Left colon (tissue), 2 donors: ENCODE measurements at regions not wholly inside any gene's neighbourhood (a gene's known extent, or its start where the extent isn't known, plus 50 kb on each side); places are given as distances from the start of the nearest gene placed in this dataset.
"Not testable (repeated sequence)": the region's sequence is repeated elsewhere in the genome, so short reads cannot be mapped to it uniquely, and the experiment has no call there.

Source experiments
- ATAC-seq: fragments of 200-7000 bp; cut with Tn5 transposase; one replicate; pipeline ENCODE4 v1.9.1; 2020; ENCODE audit warnings: mild to moderate bottlenecking, moderate library complexity
- DNase-seq, 2 donors: peaks; one replicate each; pipeline ENCODE4 v3.0.0-alpha.2; 2020
- intact Hi-C, 2 donors: fragments of 100-400 bp; cut with DNase I in 1 of 2; cut with micrococcal nuclease in 1 of 2; formaldehyde crosslinking; loops; one replicate each; pipeline versions ENCODE4 v1.11.2 to v1.14.0; 2022; cut with DNase I, micrococcal nuclease
- donor health status: DM: no; HTN: no; CAD: no.
- donor health status: DM: yes; HTN: yes; CAD: no.

DNA sequence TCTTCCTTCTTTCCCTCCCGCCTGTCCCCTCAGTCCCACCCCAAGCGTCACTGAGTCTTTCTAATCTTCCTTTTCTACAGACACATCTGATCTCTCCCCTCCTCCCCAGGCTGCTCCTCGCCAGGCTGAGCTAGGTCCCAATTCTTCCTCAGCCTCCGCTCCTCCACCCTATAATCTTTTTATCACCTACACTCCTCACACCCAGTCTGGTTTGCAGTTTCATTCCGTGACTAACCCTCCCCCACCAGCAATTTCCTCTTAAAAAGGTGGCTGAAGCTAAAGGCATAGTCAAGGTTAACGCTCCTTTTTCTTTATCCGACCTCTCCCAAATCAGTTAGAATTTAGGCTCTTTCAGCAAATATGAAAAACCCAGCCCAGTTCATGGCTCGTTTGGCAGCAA lies 325.8 kb downstream of the PCDH20 start:
- intact Hi-C loops, DNase-seq, ATAC-seq: not testable (repeated sequence)

GRCh38 chr13:61086087-61086486 lies 329.6 kb downstream of the PCDH20 start:
- DNase-seq, result no peak
- intact Hi-C loops, result no loop called here
- no peak for ATAC-seq

GRCh38 chr13:61084988-61085387 lies 330.7 kb downstream of the PCDH20 start:
- DNase-seq (no peak), ATAC-seq (no peak)
- intact Hi-C loops, result no loop called here

DNA sequence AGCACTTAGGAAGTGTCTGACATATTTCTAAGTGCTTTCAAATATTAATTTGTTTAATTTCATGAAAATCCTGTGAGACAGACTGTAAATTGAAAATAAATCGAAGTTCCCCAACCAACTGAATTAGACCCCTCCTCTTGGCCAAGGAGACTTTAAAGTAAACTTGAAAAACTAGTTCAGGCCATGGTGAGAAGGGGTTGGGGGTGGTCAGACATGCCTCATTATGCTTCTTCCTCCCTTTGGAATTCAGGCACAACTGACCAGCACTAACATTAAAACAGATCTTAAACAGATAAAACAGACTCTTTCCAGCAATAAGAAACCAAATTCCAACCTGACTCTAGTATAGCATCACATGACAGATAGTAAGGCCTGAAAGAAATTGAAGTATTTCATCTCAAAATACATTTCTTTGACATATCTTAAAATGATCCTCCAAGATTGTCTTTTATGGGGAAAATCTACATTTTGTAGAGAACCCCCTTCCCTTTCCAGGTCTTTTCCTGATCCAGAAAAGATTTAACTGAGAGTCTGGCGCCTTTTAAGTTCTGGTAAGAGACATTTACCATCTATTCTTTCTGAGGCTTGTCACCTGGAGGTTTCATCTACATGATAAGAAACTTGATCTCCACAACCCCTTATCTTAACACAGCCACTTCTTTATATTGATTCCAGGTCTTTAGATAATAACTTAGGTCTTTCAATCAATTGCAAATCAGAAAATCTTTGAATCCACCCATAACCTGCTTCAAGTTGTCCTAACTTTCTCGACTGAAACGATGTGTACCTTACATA lies 336.5 kb downstream of the PCDH20 start:
- DNase-seq (no peak), ATAC-seq (no peak)
- intact Hi-C loops, result no loop called here

DNA sequence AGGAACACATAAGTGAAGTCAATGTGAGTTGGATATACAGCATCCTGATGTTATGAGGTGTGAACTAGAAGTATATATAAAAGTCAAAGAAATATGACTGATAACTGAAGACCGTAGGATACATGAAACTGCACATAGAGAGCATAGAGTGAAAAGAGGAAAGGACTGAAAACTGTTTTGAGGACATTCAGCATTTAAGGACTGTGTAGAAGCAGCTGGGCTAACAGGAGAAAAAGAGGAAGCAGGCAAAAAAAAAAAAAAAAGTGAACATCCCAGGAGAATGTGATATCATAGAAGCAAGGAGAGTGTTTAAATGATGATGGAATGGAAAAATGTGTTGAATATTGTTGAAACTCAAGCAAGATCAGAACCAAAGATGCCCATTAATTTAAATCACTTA lies 363.5 kb downstream of the PCDH20 start:
- intact Hi-C loops, result no loop called here
- no peak for DNase-seq
- ATAC-seq, result no peak

DNA sequence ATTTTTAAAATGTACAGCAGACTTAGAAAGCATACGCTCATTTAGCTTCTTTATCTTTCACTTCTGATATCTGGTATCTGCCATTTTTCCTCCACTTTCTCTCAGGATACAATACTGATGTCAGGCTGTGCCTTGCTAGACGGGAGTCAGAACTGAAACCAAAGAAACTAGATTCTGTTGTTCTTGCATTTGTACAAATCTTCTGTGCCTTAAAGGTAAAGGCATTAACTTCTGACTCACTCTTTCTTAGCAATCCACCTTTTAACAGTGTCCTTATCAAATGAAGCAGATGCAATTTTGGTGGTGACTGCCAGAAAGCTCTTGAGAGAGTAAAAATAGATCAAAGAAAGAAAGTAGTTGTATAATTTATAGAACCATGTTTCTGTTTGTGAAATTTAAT lies 370.4 kb downstream of the PCDH20 start:
- DNase-seq (no peak), ATAC-seq (no peak)
- intact Hi-C loops, result no loop called here

GRCh38 chr13:61040181-61040580 lies 375.5 kb downstream of the PCDH20 start:
- ATAC-seq, result no peak
- DNase-seq, result no peak
- intact Hi-C loops, result no loop called here

- DNase-seq, result no peak
- intact Hi-C loops, result no loop called here
- no peak for ATAC-seq
Observed at GRCh38 chr13:61039302-61039701, 376.3 kb downstream of the PCDH20 start.

- no peak for DNase-seq
- ATAC-seq, result no peak
- intact Hi-C loops, result no loop called here
Observed at GRCh38 chr13:61036715-61037114, 378.9 kb downstream of the PCDH20 start.

GRCh38 chr13:61030445-61030844 lies 385.2 kb downstream of the PCDH20 start:
- intact Hi-C loops, result no loop called here
- ATAC-seq, result no peak
- no peak for DNase-seq

- intact Hi-C loops, result no loop called here
- DNase-seq (no peak), ATAC-seq (no peak)
Observed at GRCh38 chr13:61029064-61029463, 386.6 kb downstream of the PCDH20 start.

DNA sequence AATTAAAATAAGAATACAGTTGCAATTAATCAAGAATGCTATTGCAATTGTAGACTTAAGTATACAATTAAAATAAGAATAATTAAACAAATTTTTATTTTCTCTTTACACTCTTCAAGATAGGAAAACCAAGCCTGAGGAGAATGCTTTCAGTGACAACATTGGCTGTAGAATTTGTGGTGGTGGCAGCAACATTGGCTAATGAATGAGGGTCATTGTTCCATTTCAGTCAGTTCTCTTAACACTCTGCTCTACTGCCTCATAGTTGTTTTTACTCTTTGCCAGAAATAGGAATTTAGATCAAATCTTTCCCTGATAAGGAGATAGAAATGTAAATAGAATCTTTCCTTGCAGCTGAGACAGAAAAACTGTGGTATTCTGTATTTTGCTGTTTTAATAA lies 391.6 kb downstream of the PCDH20 start:
- intact Hi-C loops, result no loop called here
- no peak for DNase-seq
- no peak for ATAC-seq

- ATAC-seq (no peak), DNase-seq (no peak)
- intact Hi-C loops, result no loop called here
Observed at GRCh38 chr13:61021838-61022237, 393.8 kb downstream of the PCDH20 start.

- intact Hi-C loops, result no loop called here
- ATAC-seq (no peak), DNase-seq (no peak)
Observed at GRCh38 chr13:61013796-61014195, 401.9 kb downstream of the PCDH20 start.

GRCh38 chr13:61010358-61010757 lies 405.3 kb downstream of the PCDH20 start:
- no peak for ATAC-seq
- intact Hi-C loops, result no loop called here
- no peak for DNase-seq

- DNase-seq, result no peak
- no peak for ATAC-seq
- intact Hi-C loops, result no loop called here
Observed at GRCh38 chr13:61002686-61003085, 413.0 kb downstream of the PCDH20 start.

- intact Hi-C loops, result no loop called here
- DNase-seq, result peak in 1 of 2 donors; percentile 11
- no peak for ATAC-seq
Observed at GRCh38 chr13:60990032-60990733, 425.5 kb downstream of the PCDH20 start.

DNA sequence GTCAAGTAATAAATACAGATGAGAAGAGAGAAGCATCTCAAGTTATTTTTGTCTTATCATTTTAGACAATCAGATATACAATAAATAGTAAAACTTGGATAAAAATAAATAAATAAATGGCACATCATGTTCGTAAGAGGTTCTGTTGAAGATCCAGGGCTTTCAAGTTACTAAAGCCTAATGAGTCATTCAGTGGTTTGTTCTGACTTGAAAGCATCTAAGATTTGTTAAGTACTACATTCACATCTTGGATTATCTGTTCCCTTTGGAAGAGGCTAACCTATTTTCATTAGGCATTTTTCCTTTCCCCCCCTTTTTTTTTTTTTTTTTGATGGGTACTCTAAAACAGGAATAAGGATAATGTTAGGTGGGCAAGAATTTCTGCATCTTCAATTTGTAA lies 429.3 kb downstream of the PCDH20 start:
- ATAC-seq, result no peak
- no peak for DNase-seq
- intact Hi-C loops, result no loop called here

GRCh38 chr13:60981407-60981806 lies 434.2 kb downstream of the PCDH20 start:
- DNase-seq (no peak), ATAC-seq (no peak)

DNA sequence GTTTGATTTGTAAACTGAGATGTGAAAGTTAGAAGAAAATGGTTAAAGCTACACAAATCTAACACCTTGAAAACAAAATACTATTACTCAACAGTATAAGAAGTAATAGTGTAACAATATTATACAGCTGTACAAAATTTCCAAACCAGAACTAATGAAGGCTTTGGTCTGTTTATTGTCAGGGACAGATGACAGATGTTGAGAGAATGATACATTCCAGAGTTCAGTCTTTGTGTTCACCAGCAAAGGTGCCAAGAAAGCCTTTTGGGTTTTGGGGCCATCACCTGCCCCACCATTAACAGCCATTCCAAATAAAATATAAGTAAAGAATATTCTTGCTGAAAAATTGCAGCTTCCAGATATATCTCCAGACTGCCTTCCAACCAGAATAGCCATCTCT lies 439.3 kb downstream of the PCDH20 start:
- DNase-seq (no peak), ATAC-seq (no peak)
- intact Hi-C loops, result no loop called here

More at GRCh38 chr13:60981407-60981806, 434.2 kb downstream of the PCDH20 start:
- intact Hi-C loops, result no loop called here

DNA sequence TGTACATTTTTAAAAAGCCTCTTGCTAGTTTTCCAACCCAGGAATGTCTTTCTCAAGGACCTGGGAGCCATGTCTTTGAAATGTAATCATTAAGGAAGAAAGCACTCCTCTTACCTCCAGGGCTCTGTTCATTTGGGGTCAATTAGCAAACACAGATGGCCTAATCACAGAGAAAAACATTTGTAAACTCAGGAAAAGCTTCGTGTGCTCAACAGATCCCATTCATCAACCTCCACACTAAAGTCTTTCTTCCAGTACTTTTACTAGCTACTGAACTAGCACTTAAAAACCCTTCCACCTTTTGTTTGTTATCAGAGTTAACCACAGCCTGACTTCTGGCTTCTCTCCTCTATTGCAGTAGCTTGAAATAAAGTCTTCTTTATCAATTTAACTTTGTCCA lies 441.4 kb downstream of the PCDH20 start:
- no peak for ATAC-seq
- no peak for DNase-seq
- intact Hi-C loops, result no loop called here
